Neuronal stem cell (in vitro differentiated cells): ENCODE measurements at regions not wholly inside any gene's neighbourhood (a gene's known extent, or its start where the extent isn't known, plus 50 kb on each side); places are given as distances from the start of the nearest gene placed in this dataset.
"Not testable (repeated sequence)": the region's sequence is repeated elsewhere in the genome, so short reads cannot be mapped to it uniquely, and the experiment has no call there.

Source experiments
- DNase-seq: peaks from one replicate; pipeline ENCODE4 v3.0.0-alpha.2; 2013; ENCODE audit warnings: low spot score
- H2AFZ ChIP-seq: one replicate; pipeline ENCODE4 v1.6.1; 2013; ENCODE audit warnings: mild to moderate bottlenecking, low read length, inconsistent platforms
- H2AK5ac ChIP-seq: 2 replicates; pipeline ENCODE4 v1.6.1; 2013; ENCODE audit warnings: low read depth, mild to moderate bottlenecking, inconsistent platforms, low read length, moderate library complexity, mixed read lengths
- H2BK120ac ChIP-seq: 2 replicates; pipeline ENCODE4 v1.6.1; 2013; ENCODE audit warnings: low read depth, mild to moderate bottlenecking, inconsistent platforms, low read length, moderate library complexity, mixed read lengths
- H2BK12ac ChIP-seq: one replicate; pipeline ENCODE4 v1.6.1; 2013; ENCODE audit warnings: low read length, inconsistent platforms
- H2BK15ac ChIP-seq: 2 replicates; pipeline ENCODE4 v1.6.1; 2013; ENCODE audit warnings: mild to moderate bottlenecking, low read length, inconsistent platforms, mixed read lengths
- H2BK5ac ChIP-seq: one replicate; pipeline ENCODE4 v1.6.1; 2013; ENCODE audit warnings: inconsistent platforms, mild to moderate bottlenecking, low read length, moderate library complexity
- H3K14ac ChIP-seq: one replicate; pipeline ENCODE4 v1.6.1; 2013; ENCODE audit warnings: low read length, inconsistent platforms
- H3K18ac ChIP-seq: 2 replicates; pipeline ENCODE4 v1.6.1; 2013; ENCODE audit warnings: low read length, inconsistent platforms
- H3K23ac ChIP-seq: 2 replicates; pipeline ENCODE4 v1.6.1; 2013; ENCODE audit warnings: low read depth, mild to moderate bottlenecking, mixed read lengths, low read length, inconsistent platforms; ENCODE audit not compliant: poor library complexity
- H3K27ac ChIP-seq: replicated peaks from 3 replicates; pipeline ENCODE4 v1.5.1; 2013; ENCODE audit warnings: low read length, inconsistent platforms
- H3K27me3 ChIP-seq, 3 experiments: 2 replicates each; pipeline ENCODE4 v1.6.1; 2013; ENCODE audit warnings: low read length in 3 of 3, mild to moderate bottlenecking in 2 of 3, inconsistent platforms in 1 of 3, low read depth in 1 of 3, mixed read lengths in 1 of 3, moderate library complexity in 1 of 3; ENCODE audit not compliant: control insufficient read depth in 3 of 3, insufficient read depth in 3 of 3
- H3K36me3 ChIP-seq, 2 donors: replicated peaks in 1 of 2; 2 replicates each; pipeline ENCODE4 v1.6.1; 2013; ENCODE audit warnings: low read length in 2 of 2; ENCODE audit not compliant: control insufficient read depth in 2 of 2, insufficient read depth in 2 of 2
- H3K4ac ChIP-seq: 2 replicates; pipeline ENCODE4 v1.6.1; 2013; ENCODE audit warnings: inconsistent platforms, mild to moderate bottlenecking, low read length, moderate library complexity
- H3K4me1 ChIP-seq, 2 donors: 1 replicate in 1 of 2; 2 replicates in 1 of 2; pipeline ENCODE4 v1.6.1; 2013; ENCODE audit warnings: low read length in 2 of 2, low read depth in 1 of 2; ENCODE audit not compliant: control insufficient read depth in 2 of 2, insufficient read depth in 1 of 2
- H3K4me2 ChIP-seq: one replicate; pipeline ENCODE4 v1.6.1; 2013; ENCODE audit warnings: mild to moderate bottlenecking, low read length, inconsistent platforms; ENCODE audit not compliant: insufficient read depth, poor library complexity, severe bottlenecking
- H3K4me3 ChIP-seq, 2 donors: 2 replicates each; pipeline ENCODE4 v1.5.1; 2013; ENCODE audit warnings: low read length in 2 of 2, mild to moderate bottlenecking in 2 of 2, inconsistent platforms in 1 of 2, moderate library complexity in 1 of 2
- H3K79me1 ChIP-seq: one replicate; pipeline ENCODE4 v1.6.1; 2013; ENCODE audit warnings: low read depth, mild to moderate bottlenecking, inconsistent platforms, low read length, moderate library complexity
- H3K9ac ChIP-seq: one replicate; pipeline ENCODE4 v1.6.1; 2013; ENCODE audit warnings: mild to moderate bottlenecking, low read depth, low read length, inconsistent platforms; ENCODE audit not compliant: poor library complexity
- H3K9me3 ChIP-seq, 2 donors: replicated peaks in 1 of 2; 2 replicates each; pipeline versions ENCODE3 to v1.6.1; 2013; ENCODE audit warnings: low read length in 2 of 2, mild to moderate bottlenecking in 2 of 2, inconsistent platforms in 1 of 2, low read depth in 1 of 2, mixed read lengths in 1 of 2, moderate library complexity in 1 of 2; ENCODE audit not compliant: control insufficient read depth in 2 of 2, insufficient read depth in 1 of 2
- H4K8ac ChIP-seq: one replicate; pipeline ENCODE4 v1.6.1; 2013; ENCODE audit warnings: low read depth, mild to moderate bottlenecking, inconsistent platforms, low read length, moderate library complexity
- H4K91ac ChIP-seq: one replicate; pipeline ENCODE4 v1.6.1; 2013; ENCODE audit warnings: low read length, low read depth, mild to moderate bottlenecking, inconsistent platforms; ENCODE audit not compliant: poor library complexity
- WGBS, 2 donors: extraction: QIAGEN DNeasy Blood & Tissue Kit; methylation state at CpG; one replicate each; pipeline ENCODE4 v1.1.7; 2013; ENCODE audit warnings: missing lambda C conversion rate in 2 of 2, mixed read lengths in 1 of 2; ENCODE audit not compliant: insufficient read length in 2 of 2, insufficient replicate concordance in 1 of 2; ENCODE audit errors: extremely low coverage in 2 of 2; 5-methylcytosine and 5-hydroxymethylcytosine counted together

DNA sequence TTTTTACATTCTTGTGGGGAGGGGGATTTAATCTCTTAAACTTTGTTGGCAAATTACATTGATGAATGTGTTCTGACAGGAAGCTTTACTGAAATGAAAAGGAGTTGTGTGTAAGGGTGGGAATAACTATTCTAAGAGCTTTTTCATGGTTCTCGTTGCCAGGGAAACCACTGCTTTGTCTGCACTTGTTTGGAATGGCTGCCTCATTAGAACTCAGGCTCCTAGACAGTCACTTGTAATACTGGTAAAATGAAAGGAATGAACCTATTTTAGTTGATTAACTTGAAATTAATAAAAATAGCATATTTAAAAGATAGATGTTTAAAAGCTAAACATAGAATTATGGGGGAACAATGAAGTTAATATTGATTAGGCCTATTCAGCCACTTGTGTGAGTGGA, 201.4 kb upstream of the TEKT4 start:
- not testable (repeated sequence) for H3K14ac ChIP-seq, H3K23ac ChIP-seq, H2BK120ac ChIP-seq, H4K91ac ChIP-seq, H3K27me3 ChIP-seq, H3K79me1 ChIP-seq, H2BK5ac ChIP-seq, H3K18ac ChIP-seq, H3K36me3 ChIP-seq, H4K8ac ChIP-seq, H3K4me2 ChIP-seq, H2BK12ac ChIP-seq, H2BK15ac ChIP-seq, H3K9me3 ChIP-seq, H3K9ac ChIP-seq, H3K4me3 ChIP-seq, H2AFZ ChIP-seq, H3K4ac ChIP-seq, H3K4me1 ChIP-seq, H2AK5ac ChIP-seq, H3K27ac ChIP-seq, DNase-seq
- WGBS, 2 donors = no CpG with 5 or more reads among the region's 1 CpG

DNA sequence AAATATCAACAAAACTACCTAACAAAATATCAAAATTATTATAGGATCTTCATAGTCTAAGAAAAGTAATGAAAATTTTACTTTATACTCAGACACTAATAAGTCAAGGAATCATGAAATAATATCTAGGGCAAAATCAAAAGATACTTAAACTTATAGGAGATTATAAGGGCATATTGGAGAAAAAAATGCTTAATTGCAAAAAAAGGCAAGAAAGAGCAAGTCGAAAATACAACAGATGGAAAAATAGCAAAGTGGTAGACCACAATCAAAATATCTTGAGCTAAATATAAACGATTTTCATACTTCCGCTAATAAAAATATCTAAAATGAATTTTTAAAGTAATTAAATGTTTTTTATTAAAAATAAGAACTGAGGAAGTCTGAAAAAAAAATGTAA, 177.0 kb upstream of the TEKT4 start:
- not testable (repeated sequence) for H3K23ac ChIP-seq, H2BK15ac ChIP-seq, H3K27ac ChIP-seq, H3K36me3 ChIP-seq, H2BK5ac ChIP-seq, H4K8ac ChIP-seq, H2AK5ac ChIP-seq, H3K4me1 ChIP-seq, H3K9me3 ChIP-seq, H3K4me3 ChIP-seq, H3K27me3 ChIP-seq, H4K91ac ChIP-seq, H3K79me1 ChIP-seq, H2BK12ac ChIP-seq, H3K14ac ChIP-seq, H2AFZ ChIP-seq, H3K9ac ChIP-seq, H3K18ac ChIP-seq, H3K4me2 ChIP-seq, H2BK120ac ChIP-seq, H3K4ac ChIP-seq, DNase-seq
- no CpG with 5 or more reads among the region's 3 CpGs for WGBS, 2 donors

DNA sequence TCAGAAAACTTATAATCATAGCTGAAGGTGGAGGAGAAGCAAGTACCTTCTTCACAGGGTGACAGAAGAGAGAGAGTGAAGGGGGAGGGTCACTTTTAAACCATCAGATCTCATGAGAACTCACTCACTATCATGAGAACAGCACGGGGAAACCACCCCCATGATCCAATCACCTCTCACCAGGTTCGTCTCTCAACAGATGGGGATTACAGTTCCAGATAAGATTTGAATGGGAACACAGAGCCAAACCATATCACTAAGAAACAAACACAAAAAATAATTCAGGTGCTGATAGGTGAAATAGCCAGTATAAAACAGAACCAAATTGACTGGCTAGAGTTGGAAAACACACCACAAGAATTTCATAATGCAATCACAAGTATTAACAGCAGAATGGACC, 162.2 kb upstream of the TEKT4 start:
- no CpG with 5 or more reads among the region's 2 CpGs for WGBS, 2 donors
- H3K9ac ChIP-seq, H3K23ac ChIP-seq, H3K4ac ChIP-seq, H4K91ac ChIP-seq, H2BK120ac ChIP-seq, H3K4me2 ChIP-seq, H3K27ac ChIP-seq, H3K14ac ChIP-seq, H2BK12ac ChIP-seq, H3K4me3 ChIP-seq, DNase-seq, H3K79me1 ChIP-seq, H2AK5ac ChIP-seq, H3K36me3 ChIP-seq, H2AFZ ChIP-seq, H2BK5ac ChIP-seq, H2BK15ac ChIP-seq, H3K27me3 ChIP-seq, H3K4me1 ChIP-seq, H3K9me3 ChIP-seq, H4K8ac ChIP-seq, H3K18ac ChIP-seq: not testable (repeated sequence)

DNA sequence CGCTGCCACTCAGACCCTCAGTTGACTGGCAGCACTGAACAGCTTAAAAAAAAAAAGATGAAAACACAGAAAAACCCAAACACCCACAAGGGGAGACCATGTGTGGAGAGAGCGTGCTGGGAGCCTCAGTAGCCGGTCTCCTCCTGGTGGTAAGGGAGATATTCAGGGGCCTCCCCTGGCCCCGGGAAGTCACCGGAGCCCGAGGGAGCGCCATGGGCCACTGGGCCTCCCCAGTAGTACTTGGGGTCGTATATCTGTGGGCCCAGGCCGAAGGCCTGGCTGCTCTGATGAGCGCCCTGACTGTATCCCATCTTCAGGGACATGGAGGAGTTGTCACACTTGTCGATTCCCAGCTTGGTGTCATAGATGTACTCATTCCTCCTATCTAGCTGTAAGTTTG, 145.7 kb upstream of the TEKT4 start:
- no peak overlapping the region for H2BK120ac ChIP-seq
- H3K14ac ChIP-seq = no peak overlapping the region
- H2BK12ac ChIP-seq = no peak overlapping the region
- H3K79me1 ChIP-seq = no peaks in the 10 kb centered on the region
- no peak overlapping the region for H2AFZ ChIP-seq
- WGBS, 2 donors = no CpG with 5 or more reads among the region's 11 CpGs
- no peak overlapping the region for H3K4me3 ChIP-seq
- no peak overlapping the region for H3K4ac ChIP-seq
- H3K23ac ChIP-seq = no peak overlapping the region
- no peaks in the 10 kb centered on the region for H3K36me3 ChIP-seq
- peaks cover 0 to 2% (median 0%) of the 10 kb centered on the region in 3 experiments for H3K27me3 ChIP-seq
- H3K27ac ChIP-seq = no peak overlapping the region
- H3K4me1 ChIP-seq = no peaks in the 10 kb centered on the region
- H3K18ac ChIP-seq = no peak overlapping the region
- no peak overlapping the region for H3K9ac ChIP-seq
- H2BK15ac ChIP-seq = no peak overlapping the region
- H4K8ac ChIP-seq = no peak overlapping the region
- no peaks in the 10 kb centered on the region for H3K9me3 ChIP-seq
- no peak overlapping the region for H2AK5ac ChIP-seq
- no peak overlapping the region for H2BK5ac ChIP-seq
- H3K4me2 ChIP-seq = no peak overlapping the region
- no peak overlapping the region for H4K91ac ChIP-seq
- DNase-seq = no peak
